ENCODE measurements at regions not wholly inside any gene's neighbourhood (a gene's known extent, or its start where the extent isn't known, plus 50 kb on each side); places are given as distances from the start of the nearest gene placed in this dataset.

GRCh38 chr10:28463141-28463540 is 69.8 kb upstream of the WAC start:
- Histone ChIP-seq H3K4me3 (ENCODE audit: control insufficient read depth in 2 of 3, extremely low read depth in 1 of 3, insufficient read depth in 2 of 3, low read depth in 1 of 3, low read length in 3 of 3) (no peak overlapping the region), H3K9me1 (ENCODE audit: control insufficient read depth, extremely low read depth, insufficient read depth, low read length) (no peaks in the 10 kb centered on the region), H3K4me2 (ENCODE audit: control insufficient read depth, extremely low read depth, insufficient read depth, low read depth, low read length) (no peak overlapping the region), H3K4me1 (ENCODE audit: control insufficient read depth, extremely low read depth, insufficient read depth, low read length) (no peaks in the 10 kb centered on the region), H4K20me1 (ENCODE audit: control insufficient read depth, extremely low read depth, insufficient read depth, low read length) (no peaks in the 10 kb centered on the region), H2AFZ (ENCODE audit: control insufficient read depth, low read length) (no peak overlapping the region), H3K9ac (ENCODE audit: control insufficient read depth, extremely low read depth, insufficient read depth, low read length) (no peak overlapping the region), H3K79me2 (ENCODE audit: control insufficient read depth, insufficient read depth, low read length) (no peaks in the 10 kb centered on the region), H3K9me3 (ENCODE audit: control insufficient read depth, low read depth, low read length) (no peaks in the 10 kb centered on the region), H3K27me3 (ENCODE audit: control insufficient read depth, extremely low read depth, insufficient read depth, low read length) (no peaks in the 10 kb centered on the region), H3K27ac (ENCODE audit: control insufficient read depth, insufficient read depth, low read length) (no peak overlapping the region), H3K36me3 (ENCODE audit: control insufficient read depth in 2 of 2, extremely low read depth in 1 of 2, insufficient read depth in 2 of 2, low read length in 2 of 2) (no peaks in the 10 kb centered on the region)
- DNase-seq (ENCODE audit: low read depth, low spot score): no peak
- dilution Hi-C loops (cut with MboI; ENCODE audit: extremely low pct_ligation_motif_present, low sequenced_read_pairs): no loop called here
- TF ChIP-seq EZH2 (IDR thresholded peaks at IDR 0.05; ENCODE audit: low read length) (no peak), CTCF (optimal IDR thresholded peaks at IDR 0.05 in 1 of 3, IDR thresholded peaks at IDR 0.05 in 1 of 3, conservative IDR thresholded peaks at IDR 0.05 in 1 of 3; ENCODE audit: extremely low read depth in 1 of 3, insufficient read depth in 2 of 3, low read length in 3 of 3) (no peak)
- FAIRE-seq: no peak

GRCh38 chr10:28463676-28464395 is 69.1 kb upstream of the WAC start:
- no peaks in the 10 kb centered on the region for H3K27me3 ChIP-seq (ENCODE audit: control insufficient read depth, extremely low read depth, insufficient read depth, low read length)
- no peak overlapping the region for H3K4me3 ChIP-seq (ENCODE audit: control insufficient read depth in 2 of 3, extremely low read depth in 1 of 3, insufficient read depth in 2 of 3, low read depth in 1 of 3, low read length in 3 of 3)
- H3K79me2 ChIP-seq (ENCODE audit: control insufficient read depth, insufficient read depth, low read length): no peaks in the 10 kb centered on the region
- TF ChIP-seq EZH2 (IDR thresholded peaks at IDR 0.05; ENCODE audit: low read length) (no peak), CTCF (optimal IDR thresholded peaks at IDR 0.05 in 1 of 3, IDR thresholded peaks at IDR 0.05 in 1 of 3, conservative IDR thresholded peaks at IDR 0.05 in 1 of 3; ENCODE audit: extremely low read depth in 1 of 3, insufficient read depth in 2 of 3, low read length in 3 of 3) (no peak)
- no peak overlapping the region for H2AFZ ChIP-seq (ENCODE audit: control insufficient read depth, low read length)
- no peak overlapping the region for H3K4me2 ChIP-seq (ENCODE audit: control insufficient read depth, extremely low read depth, insufficient read depth, low read depth, low read length)
- DNase-seq (ENCODE audit: low read depth, low spot score): no peak
- H3K9me1 ChIP-seq (ENCODE audit: control insufficient read depth, extremely low read depth, insufficient read depth, low read length): no peaks in the 10 kb centered on the region
- H3K9me3 ChIP-seq (ENCODE audit: control insufficient read depth, low read depth, low read length): no peaks in the 10 kb centered on the region
- H4K20me1 ChIP-seq (ENCODE audit: control insufficient read depth, extremely low read depth, insufficient read depth, low read length): no peaks in the 10 kb centered on the region
- H3K4me1 ChIP-seq (ENCODE audit: control insufficient read depth, extremely low read depth, insufficient read depth, low read length): no peaks in the 10 kb centered on the region
- FAIRE-seq: no peak
- no peak overlapping the region for H3K9ac ChIP-seq (ENCODE audit: control insufficient read depth, extremely low read depth, insufficient read depth, low read length)
- H3K36me3 ChIP-seq (ENCODE audit: control insufficient read depth in 2 of 2, extremely low read depth in 1 of 2, insufficient read depth in 2 of 2, low read length in 2 of 2): no peaks in the 10 kb centered on the region
- no peak overlapping the region for H3K27ac ChIP-seq (ENCODE audit: control insufficient read depth, insufficient read depth, low read length)
- dilution Hi-C loops (cut with MboI; ENCODE audit: extremely low pct_ligation_motif_present, low sequenced_read_pairs): no loop called here

Measured in keratinocyte (primary cell).